Mesodermal cell (in vitro differentiated cells): ENCODE measurements at regions not wholly inside any gene's neighbourhood (a gene's known extent, or its start where the extent isn't known, plus 50 kb on each side); places are given as distances from the start of the nearest gene placed in this dataset.

Experiments
- H3K27ac ChIP-seq: 2 replicates; pipeline ENCODE4 v1.7.0; 2013; ENCODE audit warnings: mild to moderate bottlenecking, low read depth, low read length, moderate library complexity; ENCODE audit not compliant: severe bottlenecking
- H3K36me3 ChIP-seq: 2 replicates; pipeline ENCODE4 v1.7.1; 2013; ENCODE audit warnings: mild to moderate bottlenecking, low read length, moderate library complexity; ENCODE audit not compliant: control insufficient read depth, insufficient read depth
- H3K4me1 ChIP-seq: one replicate; pipeline ENCODE4 v1.7.1; 2013; ENCODE audit warnings: mild to moderate bottlenecking, low read length; ENCODE audit not compliant: insufficient read depth, control insufficient read depth, poor library complexity, severe bottlenecking
- H3K4me3 ChIP-seq: 2 replicates; pipeline ENCODE4 v1.7.0; 2013; ENCODE audit warnings: low read length, control low read depth, mild to moderate bottlenecking; ENCODE audit not compliant: insufficient read depth, poor library complexity, severe bottlenecking; ENCODE audit errors: extremely low read depth
- H3K9me3 ChIP-seq: 2 replicates; pipeline ENCODE4 v1.7.1; 2013; ENCODE audit warnings: mild to moderate bottlenecking, low read length, moderate library complexity; ENCODE audit not compliant: control insufficient read depth
- WGBS, 2 experiments: methylation state at CpG; one replicate each; pipeline ENCODE4 v1.1.5; 2013; ENCODE audit warnings: missing lambda C conversion rate in 2 of 2; ENCODE audit not compliant: insufficient coverage in 2 of 2; 5-methylcytosine and 5-hydroxymethylcytosine counted together

GRCh38 chr4:14582677-14583076 is 419.6 kb upstream of the CPEB2 start:
- 89 to 93% methylated on average over 2 of the region's 3 CpGs for WGBS, 2 experiments
- Histone ChIP-seq H3K4me3 (no peak overlapping the region), H3K4me1 (no peaks in the 10 kb centered on the region), H3K9me3 (no peaks in the 10 kb centered on the region), H3K36me3 (no peaks in the 10 kb centered on the region), H3K27ac (no peak overlapping the region)

- Histone ChIP-seq H3K36me3 (no peaks in the 10 kb centered on the region), H3K9me3 (no peaks in the 10 kb centered on the region), H3K4me3 (no peak overlapping the region), H3K27ac (no peak overlapping the region), H3K4me1 (no peaks in the 10 kb centered on the region)
- 86 to 100% methylated on average over 1 to 2 of the region's 2 CpGs for WGBS, 2 experiments
These were observed 418.9 kb upstream of the CPEB2 start for GRCh38 chr4:14583331-14583730.

- WGBS, 2 experiments = 89 to 100% methylated on average over 1 to 3 of the region's 7 CpGs
- H3K27ac ChIP-seq = no peak overlapping the region
These were observed 418.5 kb upstream of the CPEB2 start for GRCh38 chr4:14583752-14584151.

GRCh38 chr4:14592950-14593349 is 409.3 kb upstream of the CPEB2 start:
- no peak overlapping the region for H3K4me3 ChIP-seq
- no peaks in the 10 kb centered on the region for H3K9me3 ChIP-seq
- no peaks in the 10 kb centered on the region for H3K4me1 ChIP-seq
- H3K27ac ChIP-seq = no peak overlapping the region
- no peaks in the 10 kb centered on the region for H3K36me3 ChIP-seq
- 100% methylated on average over 1 to 2 of the region's 2 CpGs for WGBS, 2 experiments

More at GRCh38 chr4:14583752-14584151, 418.5 kb upstream of the CPEB2 start:
- H3K4me3 ChIP-seq = no peak overlapping the region
- no peaks in the 10 kb centered on the region for H3K9me3 ChIP-seq
- no peaks in the 10 kb centered on the region for H3K36me3 ChIP-seq
- H3K4me1 ChIP-seq = no peaks in the 10 kb centered on the region

GRCh38 chr4:14596028-14596427 is 406.3 kb upstream of the CPEB2 start:
- Histone ChIP-seq H3K4me3 (no peak overlapping the region), H3K36me3 (no peaks in the 10 kb centered on the region), H3K27ac (no peak overlapping the region), H3K4me1 (no peaks in the 10 kb centered on the region), H3K9me3 (no peaks in the 10 kb centered on the region)
- WGBS, 2 experiments = 84 to 86% methylated on average over 2 of the region's 4 CpGs

- no peaks in the 10 kb centered on the region for H3K9me3 ChIP-seq
- H3K27ac ChIP-seq = no peak overlapping the region
- no peaks in the 10 kb centered on the region for H3K4me1 ChIP-seq
- 83 to 100% methylated on average over 1 to 2 of the region's 2 CpGs for WGBS, 2 experiments
- no peaks in the 10 kb centered on the region for H3K36me3 ChIP-seq
- no peak overlapping the region for H3K4me3 ChIP-seq
These were observed 405.8 kb upstream of the CPEB2 start for GRCh38 chr4:14596437-14596836.

- 51 to 71% methylated on average over 2 of the region's 2 CpGs for WGBS, 2 experiments
- no peak overlapping the region for H3K27ac ChIP-seq
These were observed 405.4 kb upstream of the CPEB2 start for GRCh38 chr4:14596904-14597303.

GRCh38 chr4:14602206-14602605 is 400.1 kb upstream of the CPEB2 start:
- no peaks in the 10 kb centered on the region for H3K4me1 ChIP-seq
- no peak overlapping the region for H3K4me3 ChIP-seq
- H3K9me3 ChIP-seq = no peaks in the 10 kb centered on the region
- H3K27ac ChIP-seq = no peak overlapping the region
- H3K36me3 ChIP-seq = no peaks in the 10 kb centered on the region
- WGBS, 2 experiments = 20 to 33% methylated on average over 1 of the region's 2 CpGs

More at GRCh38 chr4:14596904-14597303, 405.4 kb upstream of the CPEB2 start:
- Histone ChIP-seq H3K4me3 (no peak overlapping the region), H3K4me1 (no peaks in the 10 kb centered on the region), H3K36me3 (no peaks in the 10 kb centered on the region), H3K9me3 (no peaks in the 10 kb centered on the region)

- H3K36me3 ChIP-seq = no peaks in the 10 kb centered on the region
- H3K4me1 ChIP-seq = no peaks in the 10 kb centered on the region
- no peak overlapping the region for H3K4me3 ChIP-seq
- H3K9me3 ChIP-seq = no peaks in the 10 kb centered on the region
- no CpG with 5 or more reads among the region's 3 CpGs for WGBS, 2 experiments
- no peak overlapping the region for H3K27ac ChIP-seq
These were observed 395.3 kb upstream of the CPEB2 start for GRCh38 chr4:14607001-14607400.

GRCh38 chr4:14607578-14607977 is 394.7 kb upstream of the CPEB2 start:
- Histone ChIP-seq H3K4me1 (no peaks in the 10 kb centered on the region), H3K27ac (no peak overlapping the region), H3K36me3 (no peaks in the 10 kb centered on the region), H3K4me3 (no peak overlapping the region), H3K9me3 (no peaks in the 10 kb centered on the region)
- WGBS, 2 experiments = 86 to 100% methylated on average over 1 of the region's 2 CpGs

- Histone ChIP-seq H3K27ac (no peak overlapping the region), H3K9me3 (no peaks in the 10 kb centered on the region), H3K4me3 (no peak overlapping the region), H3K4me1 (no peaks in the 10 kb centered on the region), H3K36me3 (no peaks in the 10 kb centered on the region)
These were observed 393.7 kb upstream of the CPEB2 start for GRCh38 chr4:14608630-14609029.
